Brain microvascular endothelial cell (primary cell): ENCODE measurements at regions not wholly inside any gene's neighbourhood (a gene's known extent, or its start where the extent isn't known, plus 50 kb on each side); places are given as distances from the start of the nearest gene placed in this dataset.

ENCODE experiments used
- DNase-seq: peaks from one replicate; pipeline ENCODE4 v3.0.0-alpha.2; 2020
- H3K27ac ChIP-seq: fragments of 250-450 bp; sonication (Bioruptor Pico); 2 replicates; pipeline ENCODE4 v1.5.1; 2020; ENCODE audit warnings: mild to moderate bottlenecking, moderate library complexity
- H3K27me3 ChIP-seq: fragments of 250-450 bp; sonication (Bioruptor Pico); replicated peaks from 2 replicates; pipeline ENCODE4 v1.5.1; 2020; ENCODE audit warnings: mild to moderate bottlenecking
- H3K36me3 ChIP-seq: fragments of 250-450 bp; sonication (Bioruptor Pico); replicated peaks from 2 replicates; pipeline ENCODE4 v1.5.1; 2020; ENCODE audit warnings: mild to moderate bottlenecking
- H3K4me3 ChIP-seq: 2 replicates; pipeline ENCODE4 v1.5.1; 2011; ENCODE audit warnings: low read depth, mild to moderate bottlenecking, control low read depth, low read length, moderate library complexity
- CTCF ChIP-seq: IDR thresholded peaks from 2 replicates; pipeline ENCODE4 v1.5.1; 2011; ENCODE audit warnings: low read depth, mild to moderate bottlenecking, moderate library complexity, low read length, control low read depth, inconsistent platforms; ENCODE audit errors: missing control alignments
- in situ Hi-C: cut with HindIII; loops from 2 replicates; pipeline ENCODE4 v1.10.0; 2017; ENCODE audit warnings: low sequenced_read_pairs, low pct_ligation_motif_present

GRCh38 chr9:4424038-4424437 lies 66.2 kb upstream of the SLC1A1 start:
- no peaks in the 10 kb centered on the region for H3K27me3 ChIP-seq
- H3K36me3 ChIP-seq = no peaks in the 10 kb centered on the region
- no peak for DNase-seq
- no peak for TF ChIP-seq CTCF
- in situ Hi-C loops = no loop called here
- no peak overlapping the region for H3K4me3 ChIP-seq
- H3K27ac ChIP-seq = no peak overlapping the region

GRCh38 chr9:4423207-4423610 lies 67.1 kb upstream of the SLC1A1 start:
- H3K36me3 ChIP-seq = no peaks in the 10 kb centered on the region
- peak; percentile 10 for TF ChIP-seq CTCF
- H3K27ac ChIP-seq = no peak overlapping the region
- H3K4me3 ChIP-seq = no peak overlapping the region
- H3K27me3 ChIP-seq = no peaks in the 10 kb centered on the region
- in situ Hi-C loops = no loop called here
- DNase-seq = no peak

GRCh38 chr9:4422495-4422894 lies 67.8 kb upstream of the SLC1A1 start:
- DNase-seq = no peak
- Histone ChIP-seq H3K27ac (no peak overlapping the region), H3K36me3 (no peaks in the 10 kb centered on the region), H3K4me3 (no peak overlapping the region), H3K27me3 (no peaks in the 10 kb centered on the region)
- in situ Hi-C loops = no loop called here
- no peak for TF ChIP-seq CTCF

GRCh38 chr9:4421847-4422246 lies 68.4 kb upstream of the SLC1A1 start:
- no peak for DNase-seq
- in situ Hi-C loops = no loop called here
- H3K4me3 ChIP-seq = no peak overlapping the region
- H3K27me3 ChIP-seq = no peaks in the 10 kb centered on the region
- TF ChIP-seq CTCF = no peak
- H3K27ac ChIP-seq = no peak overlapping the region
- no peaks in the 10 kb centered on the region for H3K36me3 ChIP-seq

GRCh38 chr9:4420351-4420750 lies 69.9 kb upstream of the SLC1A1 start:
- TF ChIP-seq CTCF = no peak
- in situ Hi-C loops = no loop called here
- H3K36me3 ChIP-seq = no peaks in the 10 kb centered on the region
- H3K27ac ChIP-seq = no peak overlapping the region
- no peak for DNase-seq
- no peak overlapping the region for H3K4me3 ChIP-seq
- H3K27me3 ChIP-seq = no peaks in the 10 kb centered on the region

- DNase-seq = no peak
Measured at GRCh38 chr9:4417578-4418325, 72.5 kb upstream of the SLC1A1 start.

More at GRCh38 chr9:4417578-4418325, 72.5 kb upstream of the SLC1A1 start:
- Histone ChIP-seq H3K27me3 (no peaks in the 10 kb centered on the region), H3K4me3 (no peak overlapping the region), H3K36me3 (no peaks in the 10 kb centered on the region), H3K27ac (no peak overlapping the region)
- no peak for TF ChIP-seq CTCF
- in situ Hi-C loops = no loop called here
